Fibroblast of peridontal ligament (primary cell): ENCODE measurements at regions not wholly inside any gene's neighbourhood (a gene's known extent, or its start where the extent isn't known, plus 50 kb on each side); places are given as distances from the start of the nearest gene placed in this dataset.

Source experiments
- DNase-seq: peaks from one replicate; pipeline ENCODE4 v3.0.0-alpha.2; 2010; ENCODE audit errors: extremely low read depth

DNA sequence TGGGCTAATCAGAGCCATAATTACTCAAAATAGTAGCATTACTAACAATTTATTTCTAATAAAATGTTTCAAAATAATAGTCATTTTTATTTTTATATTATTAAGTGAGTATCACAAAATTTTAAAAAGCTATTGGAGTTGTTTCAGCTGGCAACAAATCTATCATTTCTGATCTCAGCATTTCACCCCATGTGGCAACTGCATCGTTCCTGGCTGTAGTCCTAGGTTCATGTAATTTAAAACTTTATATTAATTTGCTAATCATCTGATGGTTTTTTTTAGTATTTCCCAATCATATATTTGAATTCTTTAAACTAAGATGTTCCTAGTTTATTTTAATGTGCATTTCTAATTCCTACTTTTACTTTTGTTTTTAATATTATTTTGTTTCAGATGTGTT lies 293.0 kb upstream of the AKR1E2 start:
- peak; percentile 63 for DNase-seq

DNA sequence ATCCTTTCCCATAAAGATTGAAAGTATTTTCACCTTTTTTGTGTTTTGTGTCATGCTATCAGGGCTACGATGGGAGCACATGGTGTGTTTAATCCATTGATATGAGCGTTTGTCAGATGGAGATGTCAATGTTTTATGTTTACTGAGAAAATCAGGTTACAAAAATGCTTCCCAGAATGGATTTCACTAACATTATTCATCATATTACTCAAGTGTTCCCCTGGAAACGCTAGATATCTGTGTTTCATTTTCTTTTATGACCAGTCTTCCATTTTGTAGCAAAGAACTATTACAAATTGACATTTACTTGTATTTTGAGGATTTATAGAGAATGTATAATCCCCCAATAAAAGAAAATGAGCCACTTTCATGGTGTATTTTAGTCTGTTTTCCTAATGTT lies 293.5 kb upstream of the AKR1E2 start:
- peak; percentile 94 for DNase-seq

DNA sequence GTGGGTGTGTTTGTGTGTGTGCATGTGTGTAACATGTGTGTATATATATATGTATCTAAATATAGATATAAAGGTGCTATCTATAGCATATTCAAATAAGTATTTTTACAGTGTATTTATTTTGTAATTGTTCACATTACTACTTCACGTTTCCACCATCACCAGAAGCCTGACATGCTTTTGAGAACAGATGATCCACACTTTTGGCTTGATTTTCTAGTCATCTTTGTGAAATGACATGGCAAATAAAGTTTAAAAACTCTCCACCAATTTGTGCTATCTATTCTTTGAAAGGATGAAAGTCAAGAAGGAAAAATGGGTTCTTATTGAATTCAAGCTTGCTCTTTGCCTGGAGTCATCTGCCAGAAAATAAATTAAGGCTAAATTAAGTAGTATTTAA lies 294.0 kb upstream of the AKR1E2 start:
- DNase-seq: no peak

- no peak for DNase-seq
These were observed 296.7 kb upstream of the AKR1E2 start for GRCh38 chr10:4529266-4529665.

DNA sequence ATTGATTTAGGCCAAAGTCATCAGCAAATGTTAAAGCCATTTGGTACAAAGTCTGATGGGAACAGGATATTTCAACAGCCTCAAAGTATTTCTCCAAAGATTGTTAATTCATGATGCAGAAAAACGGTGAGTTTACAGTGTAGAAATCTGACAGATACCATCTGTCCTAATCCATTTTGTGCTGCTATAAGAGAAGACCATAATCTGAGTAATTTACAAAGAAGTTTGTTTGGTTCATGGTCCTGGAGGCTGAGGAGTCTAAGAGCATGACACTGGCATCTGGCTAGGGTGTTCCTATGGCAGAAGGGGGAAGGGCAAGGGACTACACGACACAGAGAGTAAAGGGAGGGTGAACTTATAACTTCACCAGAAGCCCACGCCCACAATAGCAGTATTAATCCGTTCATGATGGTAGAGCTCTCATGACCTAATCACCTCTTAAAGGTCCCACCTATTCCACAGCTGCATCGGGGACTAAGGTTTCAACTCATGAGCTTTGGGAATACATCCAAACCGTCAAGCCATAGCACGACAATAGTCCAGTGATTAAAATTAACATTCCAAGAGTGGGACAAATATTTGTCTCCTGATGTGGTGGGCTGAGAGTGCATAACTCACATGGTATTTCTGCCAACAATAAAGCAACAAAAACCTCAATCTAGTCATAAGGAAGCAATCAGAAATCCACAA lies 298.6 kb upstream of the AKR1E2 start:
- peak; percentile 73 for DNase-seq

GRCh38 chr10:4526311-4526731 lies 299.7 kb upstream of the AKR1E2 start:
- no peak for DNase-seq

DNA sequence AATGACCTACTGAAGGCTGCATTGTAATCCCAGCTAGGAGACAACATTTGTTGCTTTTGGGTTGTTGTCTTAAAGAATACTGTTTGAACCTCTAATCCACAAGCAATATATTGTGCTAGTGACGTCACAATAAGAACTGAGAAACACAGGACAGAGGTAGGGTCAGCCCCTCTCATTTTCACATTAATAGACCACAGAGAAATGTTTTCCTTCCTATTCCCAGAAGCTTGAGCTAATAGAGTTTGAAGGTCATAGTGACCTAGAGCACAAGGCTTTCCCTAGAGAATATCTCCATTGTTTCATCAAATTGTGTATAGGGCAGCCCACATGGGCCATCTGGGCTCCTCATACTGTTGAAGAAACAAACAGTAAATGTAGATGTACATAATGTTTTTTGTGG lies 300.9 kb upstream of the AKR1E2 start:
- DNase-seq: no peak

DNA sequence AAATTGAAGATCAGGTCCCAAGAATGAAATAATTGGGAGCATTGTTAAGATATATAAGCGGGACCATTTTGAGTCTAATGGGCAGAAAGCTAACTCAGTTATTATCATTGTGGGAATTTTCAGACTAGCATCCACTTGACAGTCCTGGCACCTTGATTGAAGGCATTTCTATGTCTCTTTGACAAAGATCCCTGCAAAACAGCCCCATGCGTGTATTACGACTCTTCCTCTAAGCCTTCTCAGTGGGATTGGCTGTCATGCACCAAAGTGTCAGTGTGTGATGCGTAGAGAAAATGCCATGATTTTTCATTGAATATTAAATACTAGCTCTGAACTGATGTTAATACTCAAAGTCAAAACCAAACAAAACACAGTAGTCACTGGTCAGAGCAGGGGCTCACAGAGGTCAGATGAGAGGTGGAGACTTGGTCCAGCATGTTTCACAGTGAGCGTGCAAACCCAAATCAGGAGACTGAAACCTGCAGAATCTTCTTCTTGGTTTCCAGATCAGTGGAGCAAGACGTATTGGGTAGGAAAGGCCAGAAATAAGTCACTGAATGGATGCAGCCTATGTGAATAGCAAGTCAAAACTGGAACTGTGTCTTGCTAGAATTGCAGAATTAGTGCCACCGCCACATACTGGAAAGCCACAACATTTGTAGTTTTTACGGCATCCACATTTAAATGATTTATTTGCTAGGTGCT lies 303.6 kb upstream of the AKR1E2 start:
- DNase-seq: no peak

GRCh38 chr10:4519658-4520402 lies 306.2 kb upstream of the AKR1E2 start:
- peak; percentile 93 for DNase-seq

DNA sequence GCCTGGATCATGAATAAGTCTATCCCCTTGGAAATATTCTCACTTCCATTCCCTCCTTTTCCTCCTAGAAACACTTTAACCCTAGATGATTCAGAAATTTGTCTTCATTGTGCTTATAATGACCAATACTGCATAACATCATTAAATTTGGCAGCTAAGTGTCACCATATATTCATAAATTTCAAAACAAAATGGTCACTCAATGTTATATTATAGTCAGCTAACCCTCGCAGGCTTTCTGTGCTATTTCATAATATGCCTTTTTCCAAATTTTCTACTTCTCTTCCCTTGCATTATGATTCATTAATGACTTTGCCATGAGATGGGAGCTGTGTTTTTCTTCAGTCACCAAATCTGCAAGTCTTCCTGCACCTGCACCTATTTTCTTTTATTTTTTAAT lies 308.3 kb upstream of the AKR1E2 start:
- DNase-seq: no peak

GRCh38 chr10:4515721-4516120 lies 310.3 kb upstream of the AKR1E2 start:
- no peak for DNase-seq

DNA sequence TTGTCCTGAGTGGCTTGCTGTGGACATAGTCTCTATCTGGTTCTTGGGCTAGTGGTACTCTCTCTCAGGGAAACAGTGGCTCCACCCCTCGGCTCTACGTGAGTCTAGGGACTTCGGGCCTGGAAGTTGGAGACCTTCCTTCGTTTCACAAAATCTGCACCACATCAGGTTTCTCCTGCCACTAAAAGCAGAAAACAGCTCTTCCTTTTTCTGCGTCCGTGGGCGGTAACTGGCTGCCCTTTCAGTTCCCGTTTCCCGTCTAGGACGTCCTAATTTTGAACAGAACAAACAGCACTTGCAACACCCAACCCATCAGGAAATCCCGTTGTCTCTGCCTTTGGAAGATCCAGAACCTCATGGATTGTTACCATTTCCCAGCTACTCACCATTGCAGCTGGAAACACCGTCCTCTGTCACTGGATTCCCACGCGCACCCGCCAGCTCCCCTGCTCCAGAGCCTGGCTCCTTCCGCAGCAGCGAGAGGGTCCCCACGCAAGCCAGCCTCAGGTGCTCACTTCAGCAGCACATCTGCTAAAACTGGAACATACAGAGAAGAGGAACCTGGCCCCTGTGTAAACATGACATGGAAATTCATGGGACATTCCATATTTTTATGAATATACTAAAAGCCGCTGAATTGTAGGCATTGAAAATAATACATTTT lies 311.4 kb upstream of the AKR1E2 start:
- DNase-seq: no peak

- DNase-seq: peak; percentile 81
These were observed 313.3 kb upstream of the AKR1E2 start for GRCh38 chr10:4512671-4513240.

GRCh38 chr10:4512196-4512595 lies 313.8 kb upstream of the AKR1E2 start:
- DNase-seq: no peak

DNA sequence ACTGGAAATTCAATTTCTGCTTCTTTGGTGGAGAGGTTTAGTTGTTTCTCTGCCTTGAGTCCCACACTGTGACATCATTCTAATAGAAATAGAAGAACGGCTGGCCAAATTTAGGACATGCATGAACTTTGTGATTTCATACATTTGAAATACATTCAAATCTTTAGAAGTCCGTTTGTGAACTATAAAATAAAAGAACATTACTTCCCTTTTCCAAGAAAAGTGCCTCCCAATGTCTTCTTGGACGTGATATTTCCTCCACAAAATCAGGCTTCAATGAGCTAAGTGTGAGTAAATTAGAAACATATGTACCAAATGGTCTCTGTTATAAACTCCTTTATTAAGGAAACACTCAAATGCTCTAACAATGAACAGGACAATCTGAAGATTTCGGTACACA lies 314.5 kb upstream of the AKR1E2 start:
- DNase-seq: peak; percentile 80

GRCh38 chr10:4509405-4509804 lies 316.6 kb upstream of the AKR1E2 start:
- no peak for DNase-seq

GRCh38 chr10:4506095-4506494 lies 319.9 kb upstream of the AKR1E2 start:
- no peak for DNase-seq

DNA sequence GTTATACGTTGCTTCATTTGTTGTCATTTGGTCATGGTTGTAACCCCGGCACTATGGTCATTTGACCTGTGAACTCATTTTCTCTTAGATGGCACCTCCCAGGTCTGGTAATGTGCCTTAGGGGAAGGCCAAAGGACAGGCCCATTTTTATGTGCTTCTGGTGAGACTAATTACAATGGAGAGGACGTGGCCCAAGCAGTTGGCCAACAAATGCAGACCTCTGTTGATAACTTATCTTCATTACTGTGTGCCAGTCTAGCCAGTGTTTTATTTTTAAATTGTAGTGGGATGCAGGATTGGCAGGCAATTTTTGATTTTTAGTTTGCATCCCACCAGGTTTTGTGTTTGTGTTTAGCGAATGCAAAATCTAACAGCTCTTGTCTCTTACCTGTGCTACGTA lies 321.5 kb upstream of the AKR1E2 start:
- DNase-seq: no peak

GRCh38 chr10:4503076-4503475 lies 322.9 kb upstream of the AKR1E2 start:
- DNase-seq: peak; percentile 55

- no peak for DNase-seq
These were observed 324.7 kb upstream of the AKR1E2 start for GRCh38 chr10:4501306-4501705.

DNA sequence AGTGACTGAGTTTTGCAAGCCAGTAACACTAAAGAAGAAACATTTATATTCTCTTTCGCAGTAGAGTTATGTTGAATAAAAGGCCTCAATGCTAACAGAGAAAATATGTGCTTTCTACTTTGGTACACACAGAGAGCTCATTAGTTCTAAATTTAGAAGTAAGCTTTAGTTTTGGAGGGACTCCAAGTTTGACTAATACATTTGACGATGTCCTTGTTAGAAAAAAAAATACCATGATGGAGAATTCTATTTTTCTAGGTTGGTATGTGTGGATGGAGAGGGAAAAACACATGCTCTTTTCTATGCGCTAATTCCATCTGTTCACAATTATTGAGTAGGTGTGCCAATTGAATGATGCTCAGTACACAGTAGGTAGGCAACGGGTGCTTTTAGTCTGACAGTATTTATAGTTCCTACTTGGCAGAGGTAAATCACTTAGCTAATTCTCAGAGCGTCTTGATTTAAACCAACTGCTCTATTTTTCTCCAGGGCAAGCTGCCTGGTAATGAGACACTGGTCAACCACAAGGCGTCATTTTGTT lies 327.2 kb upstream of the AKR1E2 start:
- peak; percentile 96 for DNase-seq

- DNase-seq: peak; percentile 3
These were observed 331.5 kb upstream of the AKR1E2 start for GRCh38 chr10:4494551-4494950.
